ENCODE measurements at regions not wholly inside any gene's neighbourhood (a gene's known extent, or its start where the extent isn't known, plus 50 kb on each side); places are given as distances from the start of the nearest gene placed in this dataset.

DNA sequence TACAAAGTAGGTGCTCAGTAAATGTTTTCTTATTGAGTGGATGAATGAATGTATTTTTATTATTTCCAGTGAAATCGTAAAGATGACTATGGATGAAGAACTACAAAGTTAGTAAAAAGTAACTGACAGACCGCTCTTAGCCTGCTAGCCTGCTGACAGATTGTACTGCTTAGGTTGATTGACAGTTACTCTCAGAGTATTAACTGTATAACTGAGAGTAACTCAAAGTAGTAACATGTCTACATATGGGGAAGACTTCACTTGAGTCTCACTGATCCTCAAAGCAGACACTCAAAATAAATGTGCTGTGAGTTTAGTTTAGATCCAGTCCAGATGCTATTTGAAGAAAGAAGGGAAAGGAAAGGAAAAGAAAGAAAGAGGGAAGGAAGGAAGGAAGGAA, 272.3 kb upstream of the AMIGO2 start:
- ChIA-PET POLR2A (ENCODE audit: unreplicated experiment) (no interaction called here), CTCF (no interaction called here)
- Histone ChIP-seq H3K4me2 (ENCODE audit: low read depth, low read length) (no peak overlapping the region), H3K4ac (ENCODE audit: low read depth, low read length) (no peak overlapping the region), H4K91ac (ENCODE audit: insufficient read depth, low read depth, low read length) (no peak overlapping the region), H2BK15ac (ENCODE audit: low read depth, low read length) (no peak overlapping the region), H2AFZ (replicated peaks; ENCODE audit: low read length, poor library complexity) (no peak overlapping the region), H3K23ac (ENCODE audit: low read depth, low read length) (no peak overlapping the region), H4K5ac (ENCODE audit: low read depth, low read length) (no peak overlapping the region), H3K27me3 (ENCODE audit: control insufficient read depth, insufficient read depth, low read length) (no peaks in the 10 kb centered on the region), H2BK120ac (ENCODE audit: low read depth, low read length) (no peak overlapping the region), H3K18ac (ENCODE audit: low read depth, low read length) (no peak overlapping the region), H2BK5ac (ENCODE audit: low read depth, low read length, poor library complexity, severe bottlenecking) (no peak overlapping the region), H2AK9ac (replicated peaks; ENCODE audit: low read depth, low read length, poor library complexity) (no peak overlapping the region), H3K27ac (ENCODE audit: insufficient read depth, low read length) (no peak overlapping the region), H3K14ac (replicated peaks; ENCODE audit: low read depth, low read length) (no peak overlapping the region), H3K79me1 (ENCODE audit: low read depth in 1 of 2, low read length in 2 of 2) (no peaks in the 10 kb centered on the region), H3K9me3 (ENCODE audit: control insufficient read depth, insufficient read depth, low read length) (no peaks in the 10 kb centered on the region), H3K36me3 (ENCODE audit: control insufficient read depth, insufficient read depth, low read length) (no peaks in the 10 kb centered on the region), H4K20me1 (ENCODE audit: insufficient read depth, low read length) (no peaks in the 10 kb centered on the region), H3K9me1 (ENCODE audit: insufficient read depth, low read length) (no peaks in the 10 kb centered on the region), H3K56ac (ENCODE audit: extremely low read depth, insufficient read depth, low read length) (no peak overlapping the region), H3K9ac (ENCODE audit: low read depth, low read length) (no peak overlapping the region), H2AK5ac (ENCODE audit: low read depth, low read length) (no peak overlapping the region), H4K8ac (ENCODE audit: low read depth in 2 of 2, low read length in 2 of 2) (no peak overlapping the region), H3K4me3 (ENCODE audit: insufficient read depth, low read depth, low read length) (no peak overlapping the region), H3K4me1 (ENCODE audit: control insufficient read depth, insufficient read depth, low read length) (peaks cover 2% of the 10 kb centered on the region), H2BK20ac (ENCODE audit: low read depth, low read length) (no peak overlapping the region)
- ATAC-seq (ENCODE audit: low read depth) (no peak), DNase-seq (no peak)
- no TSS peak for BruUV-seq (replicated peaks)
- dilution Hi-C loops (cut with HindIII; ENCODE audit: low sequenced_read_pairs, unreplicated experiment) (no loop called here), intact Hi-C loops (cut with micrococcal nuclease) (no loop called here), in situ Hi-C loops (cut with MboI; ENCODE audit: low sequenced_read_pairs) (no loop called here)
- 100% methylated on average over 1 of the region's 2 CpGs; no CpG with 5 or more reads in 1 of the 2 experiments for WGBS, 2 experiments (ENCODE audit: extremely low coverage in 2 of 2, insufficient read length in 1 of 2)
- TF ChIP-seq SMC3 (IDR thresholded peaks at IDR 0.05; ENCODE audit: low read depth, low read length) (no peak), RCOR1 (IDR thresholded peaks at IDR 0.05; ENCODE audit: insufficient replicate concordance, low read length) (no peak), CEBPB (IDR thresholded peaks at IDR 0.05; ENCODE audit: low read depth, low read length) (no peak), MXI1 (IDR thresholded peaks at IDR 0.05; ENCODE audit: borderline replicate concordance, low read depth, low read length) (no peak)
- TF ChIP-seq, protein P1, sequence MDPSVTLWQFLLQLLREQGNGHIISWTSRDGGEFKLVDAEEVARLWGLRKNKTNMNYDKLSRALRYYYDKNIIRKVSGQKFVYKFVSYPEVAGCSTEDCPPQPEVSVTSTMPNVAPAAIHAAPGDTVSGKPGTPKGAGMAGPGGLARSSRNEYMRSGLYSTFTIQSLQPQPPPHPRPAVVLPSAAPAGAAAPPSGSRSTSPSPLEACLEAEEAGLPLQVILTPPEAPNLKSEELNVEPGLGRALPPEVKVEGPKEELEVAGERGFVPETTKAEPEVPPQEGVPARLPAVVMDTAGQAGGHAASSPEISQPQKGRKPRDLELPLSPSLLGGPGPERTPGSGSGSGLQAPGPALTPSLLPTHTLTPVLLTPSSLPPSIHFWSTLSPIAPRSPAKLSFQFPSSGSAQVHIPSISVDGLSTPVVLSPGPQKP (IDR thresholded peaks at IDR 0.05; ENCODE audit: borderline replicate concordance, low read depth, low read length): no peak
- TF ChIP-seq, protein P2, sequence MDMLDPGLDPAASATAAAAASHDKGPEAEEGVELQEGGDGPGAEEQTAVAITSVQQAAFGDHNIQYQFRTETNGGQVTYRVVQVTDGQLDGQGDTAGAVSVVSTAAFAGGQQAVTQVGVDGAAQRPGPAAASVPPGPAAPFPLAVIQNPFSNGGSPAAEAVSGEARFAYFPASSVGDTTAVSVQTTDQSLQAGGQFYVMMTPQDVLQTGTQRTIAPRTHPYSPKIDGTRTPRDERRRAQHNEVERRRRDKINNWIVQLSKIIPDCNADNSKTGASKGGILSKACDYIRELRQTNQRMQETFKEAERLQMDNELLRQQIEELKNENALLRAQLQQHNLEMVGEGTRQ (IDR thresholded peaks at IDR 0.05; ENCODE audit: low read depth, low read length): no peak
